ENCODE measurements at regions not wholly inside any gene's neighbourhood (a gene's known extent, or its start where the extent isn't known, plus 50 kb on each side); places are given as distances from the start of the nearest gene placed in this dataset.

GRCh38 chr10:131631619-131632018 is 269.2 kb upstream of the PPP2R2D start:
- DNase-seq (ENCODE audit: low read depth in 2 of 2) = no peak

GRCh38 chr10:131635564-131636015 is 265.2 kb upstream of the PPP2R2D start:
- DNase-seq (ENCODE audit: low read depth in 2 of 2) = no peak

GRCh38 chr10:131636116-131636515 is 264.7 kb upstream of the PPP2R2D start:
- DNase-seq (ENCODE audit: low read depth in 2 of 2) = no peak

GRCh38 chr10:131636841-131637724 is 263.7 kb upstream of the PPP2R2D start:
- no peak for DNase-seq (ENCODE audit: low read depth in 2 of 2)

- no peak for DNase-seq (ENCODE audit: low read depth in 2 of 2)
Observed at GRCh38 chr10:131638049-131638879, 262.5 kb upstream of the PPP2R2D start.

- DNase-seq (ENCODE audit: low read depth in 2 of 2) = no peak
Observed at GRCh38 chr10:131638880-131639278, 261.9 kb upstream of the PPP2R2D start.

GRCh38 chr10:131640045-131640644 is 260.7 kb upstream of the PPP2R2D start:
- no peak for DNase-seq (ENCODE audit: low read depth in 2 of 2)

GRCh38 chr10:131641231-131641630 is 259.6 kb upstream of the PPP2R2D start:
- DNase-seq (ENCODE audit: low read depth in 2 of 2) = peak in 1 of 2 experiments; percentile 6

GRCh38 chr10:131641898-131642297 is 258.9 kb upstream of the PPP2R2D start:
- no peak for DNase-seq (ENCODE audit: low read depth in 2 of 2)

GRCh38 chr10:131642966-131643365 is 257.8 kb upstream of the PPP2R2D start:
- no peak for DNase-seq (ENCODE audit: low read depth in 2 of 2)

- DNase-seq (ENCODE audit: low read depth in 2 of 2) = no peak
Observed at GRCh38 chr10:131644289-131644688, 256.5 kb upstream of the PPP2R2D start.

GRCh38 chr10:131644864-131645658 is 255.7 kb upstream of the PPP2R2D start:
- no peak for DNase-seq (ENCODE audit: low read depth in 2 of 2)

GRCh38 chr10:131645756-131646155 is 255.1 kb upstream of the PPP2R2D start:
- DNase-seq (ENCODE audit: low read depth in 2 of 2) = no peak

GRCh38 chr10:131646551-131647525 is 254.0 kb upstream of the PPP2R2D start:
- no peak for DNase-seq (ENCODE audit: low read depth in 2 of 2)

GRCh38 chr10:131647789-131648188 is 253.0 kb upstream of the PPP2R2D start:
- no peak for DNase-seq (ENCODE audit: low read depth in 2 of 2)

GRCh38 chr10:131648386-131649020 is 252.3 kb upstream of the PPP2R2D start:
- no peak for DNase-seq (ENCODE audit: low read depth in 2 of 2)

GRCh38 chr10:131649617-131650016 is 251.2 kb upstream of the PPP2R2D start:
- no peak for DNase-seq (ENCODE audit: low read depth in 2 of 2)

GRCh38 chr10:131650169-131650705 is 250.6 kb upstream of the PPP2R2D start:
- no peak for DNase-seq (ENCODE audit: low read depth in 2 of 2)

All from stimulated activated CD4-positive, alpha-beta T cell treated with anti-CD3 and anti-CD28 coated beads, Interleukin-12 subunit alpha, Interleukin-12 subunit beta, amount 100 ng/mL, for 24 hours (primary cell).